ENCODE measurements at regions not wholly inside any gene's neighbourhood (a gene's known extent, or its start where the extent isn't known, plus 50 kb on each side); places are given as distances from the start of the nearest gene placed in this dataset.

DNA sequence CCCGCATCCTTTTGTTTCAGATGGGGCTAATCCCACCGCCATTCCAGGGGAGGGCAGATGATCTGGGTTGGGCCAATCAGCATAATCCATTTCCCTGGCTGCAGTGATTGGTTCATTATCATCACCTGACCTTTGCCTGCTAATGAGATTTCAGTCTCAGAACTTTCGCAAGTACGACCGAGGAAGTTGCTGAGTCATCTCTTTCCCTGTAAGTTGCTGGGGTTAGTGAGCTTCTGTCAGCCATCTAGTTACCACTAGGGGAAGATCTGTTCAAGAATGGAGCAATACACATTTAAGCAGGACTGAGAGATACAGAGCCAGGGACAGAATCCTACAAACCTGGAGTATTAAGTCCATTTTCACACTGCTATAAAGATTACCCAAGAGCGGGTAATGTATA, 65.3 kb upstream of the NUDT7 start:
- DNase-seq (ENCODE audit: extremely low read depth, low read depth) = no peak

DNA sequence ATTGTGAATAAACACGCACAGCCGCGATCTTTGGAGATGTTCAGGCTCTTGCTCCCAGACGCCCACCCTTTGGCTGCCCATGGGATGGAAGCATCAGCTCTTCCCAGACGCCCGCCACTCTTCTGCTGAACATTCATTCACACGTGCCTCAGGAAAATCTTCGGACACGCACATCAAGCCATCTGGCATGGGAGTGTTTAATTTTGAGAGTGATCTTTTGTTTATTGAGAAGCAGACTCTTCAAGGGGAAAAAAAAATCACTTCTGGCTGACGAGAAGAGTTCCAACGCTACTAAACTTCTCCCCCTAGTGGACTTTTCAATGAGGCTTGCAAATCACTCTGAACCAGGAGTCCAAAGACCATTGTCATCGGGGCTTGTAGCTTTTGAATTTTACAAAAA, 62.0 kb upstream of the NUDT7 start:
- DNase-seq (ENCODE audit: extremely low read depth, low read depth) = peak; percentile 25

More for the DNA sequence above, 65.3 kb upstream of the NUDT7 start:
- TF ChIP-seq, protein P1, sequence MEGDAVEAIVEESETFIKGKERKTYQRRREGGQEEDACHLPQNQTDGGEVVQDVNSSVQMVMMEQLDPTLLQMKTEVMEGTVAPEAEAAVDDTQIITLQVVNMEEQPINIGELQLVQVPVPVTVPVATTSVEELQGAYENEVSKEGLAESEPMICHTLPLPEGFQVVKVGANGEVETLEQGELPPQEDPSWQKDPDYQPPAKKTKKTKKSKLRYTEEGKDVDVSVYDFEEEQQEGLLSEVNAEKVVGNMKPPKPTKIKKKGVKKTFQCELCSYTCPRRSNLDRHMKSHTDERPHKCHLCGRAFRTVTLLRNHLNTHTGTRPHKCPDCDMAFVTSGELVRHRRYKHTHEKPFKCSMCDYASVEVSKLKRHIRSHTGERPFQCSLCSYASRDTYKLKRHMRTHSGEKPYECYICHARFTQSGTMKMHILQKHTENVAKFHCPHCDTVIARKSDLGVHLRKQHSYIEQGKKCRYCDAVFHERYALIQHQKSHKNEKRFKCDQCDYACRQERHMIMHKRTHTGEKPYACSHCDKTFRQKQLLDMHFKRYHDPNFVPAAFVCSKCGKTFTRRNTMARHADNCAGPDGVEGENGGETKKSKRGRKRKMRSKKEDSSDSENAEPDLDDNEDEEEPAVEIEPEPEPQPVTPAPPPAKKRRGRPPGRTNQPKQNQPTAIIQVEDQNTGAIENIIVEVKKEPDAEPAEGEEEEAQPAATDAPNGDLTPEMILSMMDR (IDR thresholded peaks at IDR 0.05; ENCODE audit: low read depth, low read length) = no peak

DNA sequence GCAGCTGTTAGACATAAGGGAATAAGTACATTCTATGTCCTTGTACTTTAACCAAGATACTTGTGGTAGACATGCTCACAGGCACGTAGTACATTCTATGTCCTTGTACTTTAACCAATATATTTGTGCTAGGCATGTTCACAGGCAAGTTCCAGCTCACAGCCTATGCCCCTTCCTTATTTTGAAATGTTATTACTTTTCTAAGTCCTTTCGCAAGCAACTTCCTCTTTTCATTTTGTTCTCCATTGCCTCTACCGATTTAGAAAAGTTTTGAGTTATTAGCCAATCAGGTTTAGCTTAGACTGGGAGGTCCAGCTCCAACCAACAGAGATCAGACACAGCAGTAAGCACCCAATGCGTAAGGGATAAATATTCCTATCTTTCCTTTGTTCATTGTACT, 60.1 kb upstream of the NUDT7 start:
- no peak for DNase-seq (ENCODE audit: extremely low read depth, low read depth)
- TF ChIP-seq, protein P1 (IDR thresholded peaks at IDR 0.05; ENCODE audit: low read depth, low read length) = no peak

More for the DNA sequence above, 62.0 kb upstream of the NUDT7 start:
- TF ChIP-seq, protein P1 (IDR thresholded peaks at IDR 0.05; ENCODE audit: low read depth, low read length) = peak; percentile 81

DNA sequence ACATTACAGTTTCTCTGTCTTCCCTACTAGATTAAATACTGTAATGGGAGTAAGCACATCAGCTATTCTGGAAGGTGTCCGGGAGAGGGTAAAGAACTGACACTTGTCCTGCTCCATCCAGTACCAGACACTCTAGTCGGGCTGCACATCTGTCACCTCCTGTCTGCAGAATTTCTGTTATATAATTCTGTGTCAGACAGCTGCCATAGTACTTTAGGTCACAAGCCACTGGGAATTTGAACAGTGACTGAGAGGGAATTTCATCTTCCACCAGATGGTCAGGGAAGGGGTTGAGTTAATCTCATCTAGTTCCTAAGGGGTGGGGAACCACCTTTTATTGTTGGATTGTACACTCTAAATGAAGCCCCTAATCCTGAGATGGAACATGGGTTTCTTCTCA, 58.6 kb upstream of the NUDT7 start:
- DNase-seq (ENCODE audit: extremely low read depth, low read depth) = no peak

DNA sequence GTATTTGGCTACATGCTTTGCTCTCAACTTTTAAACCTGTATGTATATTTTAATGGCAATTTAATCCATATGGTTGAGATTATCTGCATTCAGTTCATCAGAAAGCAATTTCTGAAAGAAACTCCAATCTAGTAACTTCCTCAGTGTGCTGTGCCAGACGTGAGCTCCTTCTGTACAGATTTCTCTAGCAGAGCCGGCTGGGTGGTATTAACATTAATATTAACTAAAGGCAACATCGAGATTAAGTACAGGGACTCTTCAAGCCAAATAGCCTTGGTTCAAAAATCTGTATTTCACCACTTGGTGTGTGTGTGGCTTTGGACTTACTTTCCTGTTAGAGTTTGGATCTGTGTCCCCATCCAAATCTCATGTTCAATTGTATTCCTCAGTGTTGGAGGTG, 55.5 kb upstream of the NUDT7 start:
- TF ChIP-seq, protein P1 (IDR thresholded peaks at IDR 0.05; ENCODE audit: low read depth, low read length) = no peak
- DNase-seq (ENCODE audit: extremely low read depth, low read depth) = no peak

More for the DNA sequence above, 58.6 kb upstream of the NUDT7 start:
- TF ChIP-seq, protein P1 (IDR thresholded peaks at IDR 0.05; ENCODE audit: low read depth, low read length) = no peak

DNA sequence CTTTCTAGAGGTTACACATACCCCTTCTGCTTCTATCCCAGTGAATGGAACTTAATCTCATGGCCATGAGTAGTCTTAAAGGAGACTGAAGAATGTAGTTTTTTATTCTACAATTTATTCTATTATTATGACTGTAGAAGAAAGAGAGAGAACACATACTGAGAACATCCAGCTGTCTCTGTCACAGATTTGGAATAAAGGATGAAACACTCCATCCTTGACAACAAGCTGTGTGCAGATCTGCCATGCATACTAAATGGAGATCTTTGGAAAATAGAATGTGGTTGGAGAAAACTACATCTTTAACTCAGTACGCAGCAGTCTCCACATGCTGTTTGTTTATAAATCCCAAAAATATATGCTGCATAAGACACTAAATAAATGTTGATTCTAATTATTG, 54.1 kb upstream of the NUDT7 start:
- DNase-seq (ENCODE audit: extremely low read depth, low read depth) = no peak
- TF ChIP-seq, protein P1 (IDR thresholded peaks at IDR 0.05; ENCODE audit: low read depth, low read length) = no peak

DNA sequence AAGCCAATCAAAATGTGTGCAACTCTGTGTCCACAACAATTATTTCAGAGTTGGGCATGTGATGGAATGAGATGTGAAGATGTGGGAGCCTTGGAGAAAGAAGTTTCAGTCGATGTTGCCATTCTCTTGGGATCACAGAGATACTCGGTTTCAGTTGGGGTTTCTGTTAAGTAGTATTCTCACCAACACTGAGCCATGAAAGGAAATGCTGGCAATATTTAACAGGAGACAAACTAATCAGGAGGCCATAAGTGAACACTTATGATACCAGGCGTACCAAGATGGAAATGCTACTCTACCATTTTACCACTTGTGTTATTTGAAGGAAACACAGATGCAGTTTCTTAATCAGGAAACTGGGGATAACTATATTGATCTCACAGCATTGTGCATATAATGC, 53.3 kb upstream of the NUDT7 start:
- no peak for DNase-seq (ENCODE audit: extremely low read depth, low read depth)

More for the DNA sequence above, 53.3 kb upstream of the NUDT7 start:
- TF ChIP-seq, protein P1 (IDR thresholded peaks at IDR 0.05; ENCODE audit: low read depth, low read length) = no peak

Measured in AG09319 (cell line).